Endodermal cell (in vitro differentiated cells): ENCODE measurements at regions not wholly inside any gene's neighbourhood (a gene's known extent, or its start where the extent isn't known, plus 50 kb on each side); places are given as distances from the start of the nearest gene placed in this dataset.

Source experiments
- DNase-seq: peaks from one replicate; pipeline ENCODE4 v3.0.0-alpha.2; 2017
- H3K27ac ChIP-seq: 2 replicates; pipeline ENCODE4 v1.5.1; 2013; ENCODE audit warnings: mild to moderate bottlenecking, low read depth, low read length, moderate library complexity
- H3K27me3 ChIP-seq: 2 replicates; pipeline ENCODE4 v1.6.1; 2013; ENCODE audit warnings: mild to moderate bottlenecking, low read length, moderate library complexity; ENCODE audit not compliant: insufficient read depth, control insufficient read depth, poor library complexity, severe bottlenecking
- H3K36me3 ChIP-seq: 2 replicates; pipeline ENCODE4 v1.7.0; 2013; ENCODE audit warnings: mild to moderate bottlenecking, low read length, moderate library complexity; ENCODE audit not compliant: control insufficient read depth, insufficient read depth
- H3K4me1 ChIP-seq: one replicate; pipeline ENCODE4 v1.7.0; 2013; ENCODE audit warnings: low read length; ENCODE audit not compliant: control insufficient read depth, insufficient read depth
- H3K4me3 ChIP-seq: 2 replicates; pipeline ENCODE4 v1.5.1; 2013; ENCODE audit warnings: mild to moderate bottlenecking, low read length, moderate library complexity
- H3K9ac ChIP-seq: 2 replicates; pipeline ENCODE4 v1.6.1; 2013; ENCODE audit warnings: mild to moderate bottlenecking, low read length, moderate library complexity; ENCODE audit not compliant: poor library complexity, severe bottlenecking; ENCODE audit errors: extremely low read depth
- H3K9me3 ChIP-seq: 2 replicates; pipeline ENCODE4 v1.6.1; 2013; ENCODE audit warnings: mild to moderate bottlenecking, low read length, moderate library complexity; ENCODE audit not compliant: control insufficient read depth
- H3K27ac Mint-ChIP-seq: 2 replicates; pipeline ENCODE4 v1.8.0; 2020; ENCODE audit warnings: mixed read lengths
- H3K27me3 Mint-ChIP-seq: 2 replicates; pipeline ENCODE4 v1.8.0; 2021; ENCODE audit warnings: mild to moderate bottlenecking, mixed read lengths; ENCODE audit not compliant: insufficient read depth
- H3K36me3 Mint-ChIP-seq: 2 replicates; pipeline ENCODE4 v1.8.0; 2020; ENCODE audit warnings: low read depth, mixed read lengths
- H3K4me1 Mint-ChIP-seq: 2 replicates; pipeline ENCODE4 v1.8.0; 2020; ENCODE audit warnings: mixed read lengths
- H3K4me3 Mint-ChIP-seq: 2 replicates; pipeline ENCODE4 v1.8.0; 2020; ENCODE audit warnings: mild to moderate bottlenecking, moderate library complexity, mixed read lengths
- H3K9me3 Mint-ChIP-seq: 2 replicates; pipeline ENCODE4 v1.8.0; 2020; ENCODE audit warnings: mild to moderate bottlenecking, mixed read lengths
- WGBS, 2 experiments: methylation state at CpG; one replicate each; pipeline versions ENCODE4 v1.1.5 to v1.1.7; 2013; ENCODE audit warnings: missing lambda C conversion rate in 2 of 2, mixed read lengths in 1 of 2; ENCODE audit not compliant: insufficient coverage in 1 of 2, insufficient read length in 1 of 2; 5-methylcytosine and 5-hydroxymethylcytosine counted together
- TF ChIP-seq, protein P1 (sequence below): fragments of 200-600 bp; sonication (generic); conservative IDR thresholded peaks from 2 replicates; pipeline ENCODE4 v1.5.0; 2021; ENCODE audit warnings: antibody characterized with exemption, mild to moderate bottlenecking

DNA sequence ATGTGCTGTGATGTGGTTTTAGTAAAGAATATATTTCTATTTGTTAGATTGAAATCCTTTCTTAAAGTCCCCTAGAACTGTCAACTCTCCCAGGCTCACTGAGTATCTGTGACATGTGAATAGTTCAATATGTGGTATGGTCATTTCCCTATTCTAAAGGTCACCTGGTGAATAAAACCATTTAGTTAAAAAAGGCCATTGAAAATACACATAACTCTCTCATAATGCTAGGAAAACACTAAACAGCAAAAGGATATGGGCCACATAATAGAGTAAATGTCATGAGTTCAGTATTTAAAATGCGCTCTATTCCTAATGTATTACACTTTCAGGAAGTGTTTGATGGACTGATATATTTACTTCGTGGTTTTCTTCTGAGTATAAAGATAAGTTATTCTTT, 420.9 kb upstream of the JAG1 start:
- Histone ChIP-seq H3K36me3 (no peaks in the 10 kb centered on the region), H3K27me3 (no peaks in the 10 kb centered on the region), H3K9ac (no peak overlapping the region), H3K4me1 (no peaks in the 10 kb centered on the region), H3K4me3 (no peak overlapping the region), H3K27ac (no peak overlapping the region), H3K9me3 (no peaks in the 10 kb centered on the region)
- Mint-ChIP-seq H3K36me3 (no peaks in the 10 kb centered on the region), H3K9me3 (no peaks in the 10 kb centered on the region), H3K27ac (no peak overlapping the region), H3K27me3 (no peaks in the 10 kb centered on the region), H3K4me1 (no peaks in the 10 kb centered on the region), H3K4me3 (no peak overlapping the region)
- no peak for DNase-seq
- TF ChIP-seq, protein P1, sequence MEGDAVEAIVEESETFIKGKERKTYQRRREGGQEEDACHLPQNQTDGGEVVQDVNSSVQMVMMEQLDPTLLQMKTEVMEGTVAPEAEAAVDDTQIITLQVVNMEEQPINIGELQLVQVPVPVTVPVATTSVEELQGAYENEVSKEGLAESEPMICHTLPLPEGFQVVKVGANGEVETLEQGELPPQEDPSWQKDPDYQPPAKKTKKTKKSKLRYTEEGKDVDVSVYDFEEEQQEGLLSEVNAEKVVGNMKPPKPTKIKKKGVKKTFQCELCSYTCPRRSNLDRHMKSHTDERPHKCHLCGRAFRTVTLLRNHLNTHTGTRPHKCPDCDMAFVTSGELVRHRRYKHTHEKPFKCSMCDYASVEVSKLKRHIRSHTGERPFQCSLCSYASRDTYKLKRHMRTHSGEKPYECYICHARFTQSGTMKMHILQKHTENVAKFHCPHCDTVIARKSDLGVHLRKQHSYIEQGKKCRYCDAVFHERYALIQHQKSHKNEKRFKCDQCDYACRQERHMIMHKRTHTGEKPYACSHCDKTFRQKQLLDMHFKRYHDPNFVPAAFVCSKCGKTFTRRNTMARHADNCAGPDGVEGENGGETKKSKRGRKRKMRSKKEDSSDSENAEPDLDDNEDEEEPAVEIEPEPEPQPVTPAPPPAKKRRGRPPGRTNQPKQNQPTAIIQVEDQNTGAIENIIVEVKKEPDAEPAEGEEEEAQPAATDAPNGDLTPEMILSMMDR = no peak
- 100% methylated on average over 2 of the region's 2 CpGs; no CpG with 5 or more reads in 1 of the 2 experiments for WGBS, 2 experiments

DNA sequence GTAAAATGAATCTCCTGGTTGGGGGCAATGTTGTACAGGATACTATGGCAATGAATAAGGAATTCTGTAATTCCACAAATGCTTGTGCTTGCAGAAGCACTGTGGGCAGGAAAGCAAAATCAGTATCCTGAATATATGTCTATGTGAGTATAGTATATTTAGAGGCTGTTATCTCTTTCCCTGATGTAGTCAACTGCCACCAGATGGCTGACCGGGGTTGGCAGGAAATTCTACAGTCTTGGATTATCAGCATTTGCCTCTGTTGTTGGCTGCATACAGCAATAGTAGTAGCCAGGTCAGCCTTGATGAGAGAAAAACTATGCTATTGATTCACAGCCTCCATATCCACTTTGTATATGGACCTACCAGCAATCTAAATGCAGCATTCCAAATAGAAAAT, 425.1 kb upstream of the JAG1 start:
- WGBS, 2 experiments = 77% methylated on average over 1 of the region's 1 CpG; no CpG with 5 or more reads in 1 of the 2 experiments
- H3K27ac ChIP-seq = no peak overlapping the region
- H3K36me3 ChIP-seq = no peaks in the 10 kb centered on the region
- H3K4me3 ChIP-seq = no peak overlapping the region
- no peak overlapping the region for H3K27ac Mint-ChIP-seq
- no peaks in the 10 kb centered on the region for H3K9me3 ChIP-seq
- H3K4me1 Mint-ChIP-seq = no peaks in the 10 kb centered on the region
- TF ChIP-seq, protein P1 = peak; percentile 56
- H3K9me3 Mint-ChIP-seq = peaks cover 2% of the 10 kb centered on the region
- H3K9ac ChIP-seq = no peak overlapping the region
- no peak overlapping the region for H3K4me3 Mint-ChIP-seq
- H3K4me1 ChIP-seq = no peaks in the 10 kb centered on the region
- H3K36me3 Mint-ChIP-seq = no peaks in the 10 kb centered on the region
- no peaks in the 10 kb centered on the region for H3K27me3 Mint-ChIP-seq
- peak; percentile 49 for DNase-seq
- no peaks in the 10 kb centered on the region for H3K27me3 ChIP-seq

DNA sequence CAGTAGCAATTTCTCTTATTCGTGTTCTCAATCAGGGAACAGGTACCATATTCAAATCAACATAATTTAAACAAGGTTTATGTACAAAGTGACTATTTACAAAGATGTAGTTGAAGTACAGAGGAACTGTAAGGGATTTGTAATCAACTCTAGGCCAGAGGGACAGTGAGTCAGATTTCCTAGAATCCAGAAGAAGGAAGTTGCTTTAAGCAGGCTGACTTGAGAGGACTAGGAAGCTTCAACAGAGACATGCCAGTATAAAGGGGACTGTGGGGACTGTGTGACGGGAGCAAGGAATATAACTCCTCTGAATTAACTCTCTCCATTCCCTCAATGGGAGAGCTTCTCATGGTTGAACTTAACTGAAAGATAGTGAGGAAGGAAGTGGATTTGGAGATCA, 427.4 kb upstream of the JAG1 start:
- peaks cover 4% of the 10 kb centered on the region for H3K4me1 ChIP-seq
- no peaks in the 10 kb centered on the region for H3K27me3 Mint-ChIP-seq
- no peak overlapping the region for H3K27ac ChIP-seq
- H3K27ac Mint-ChIP-seq = no peak overlapping the region
- no peaks in the 10 kb centered on the region for H3K36me3 ChIP-seq
- peaks cover 4% of the 10 kb centered on the region for H3K4me1 Mint-ChIP-seq
- TF ChIP-seq, protein P1 = no peak
- H3K4me3 ChIP-seq = no peak overlapping the region
- peaks cover 2% of the 10 kb centered on the region for H3K9me3 Mint-ChIP-seq
- 90% methylated on average over 1 of the region's 2 CpGs; no CpG with 5 or more reads in 1 of the 2 experiments for WGBS, 2 experiments
- no peak for DNase-seq
- H3K9ac ChIP-seq = no peak overlapping the region
- H3K4me3 Mint-ChIP-seq = no peak overlapping the region
- no peaks in the 10 kb centered on the region for H3K9me3 ChIP-seq
- no peaks in the 10 kb centered on the region for H3K27me3 ChIP-seq
- no peaks in the 10 kb centered on the region for H3K36me3 Mint-ChIP-seq
